ENCODE measurements at regions not wholly inside any gene's neighbourhood (a gene's known extent, or its start where the extent isn't known, plus 50 kb on each side); places are given as distances from the start of the nearest gene placed in this dataset.

DNA sequence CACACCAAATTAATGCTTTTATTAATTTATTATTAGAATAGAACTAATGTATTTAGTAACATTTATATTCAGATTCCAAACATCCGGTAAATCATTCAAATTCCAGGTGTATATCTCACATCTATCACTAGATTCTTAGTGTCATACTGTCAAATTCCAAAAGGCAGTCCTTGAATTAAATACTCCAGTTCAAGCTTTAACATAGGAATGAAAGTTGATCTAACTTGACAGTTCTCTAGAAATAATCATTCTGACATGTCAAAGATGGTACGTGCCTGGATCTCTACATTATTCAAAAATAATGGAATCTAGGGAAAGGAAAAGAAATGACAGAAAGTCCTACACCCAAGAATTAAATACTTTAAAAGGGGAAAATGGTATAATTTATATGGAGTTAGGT, 1161.5 kb downstream of the PCDH9 start:
- no peak for DNase-seq

GRCh38 chr13:66048888-66049287, 1181.2 kb downstream of the PCDH9 start:
- DNase-seq, result no peak

DNA sequence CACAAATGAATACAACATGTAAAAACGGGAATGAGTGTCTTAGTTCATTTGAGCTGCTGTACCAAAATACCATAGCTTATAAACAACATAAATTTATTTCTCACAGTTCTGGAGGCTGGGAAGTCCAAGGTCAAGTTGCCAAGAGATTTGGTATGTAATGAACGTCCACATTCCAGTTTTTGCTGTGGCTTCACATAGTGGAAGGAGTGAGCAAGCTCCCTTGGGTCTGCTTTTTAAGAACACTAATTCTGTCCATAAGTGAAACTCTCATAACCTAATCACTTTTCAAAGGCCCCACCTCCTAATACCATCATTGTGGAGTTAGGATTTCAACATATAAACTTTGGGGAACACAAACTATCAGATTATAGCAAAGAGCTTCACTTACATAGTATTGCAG, 1189.6 kb downstream of the PCDH9 start:
- DNase-seq, result no peak

- no peak for DNase-seq
Observed at GRCh38 chr13:66037096-66037495, 1193.0 kb downstream of the PCDH9 start.

DNA sequence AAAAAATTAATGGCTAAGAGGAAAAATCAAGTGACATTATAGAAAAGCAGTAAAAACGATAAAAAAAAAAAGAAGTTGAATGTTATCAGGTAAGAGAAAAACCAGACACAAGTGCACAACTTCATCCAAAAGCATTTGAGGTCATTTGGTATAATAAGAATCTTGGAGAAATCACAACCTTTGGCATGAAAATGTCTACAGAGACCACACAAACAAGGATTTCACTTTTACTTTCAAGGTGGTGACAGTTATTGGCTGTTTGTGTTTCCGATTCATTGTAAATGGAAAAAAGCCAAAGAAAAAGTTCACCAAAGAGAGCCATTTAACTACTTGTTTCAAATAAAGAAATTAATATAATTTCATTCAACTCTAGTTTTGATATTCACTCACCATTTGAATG, 1193.5 kb downstream of the PCDH9 start:
- no peak for DNase-seq

DNA sequence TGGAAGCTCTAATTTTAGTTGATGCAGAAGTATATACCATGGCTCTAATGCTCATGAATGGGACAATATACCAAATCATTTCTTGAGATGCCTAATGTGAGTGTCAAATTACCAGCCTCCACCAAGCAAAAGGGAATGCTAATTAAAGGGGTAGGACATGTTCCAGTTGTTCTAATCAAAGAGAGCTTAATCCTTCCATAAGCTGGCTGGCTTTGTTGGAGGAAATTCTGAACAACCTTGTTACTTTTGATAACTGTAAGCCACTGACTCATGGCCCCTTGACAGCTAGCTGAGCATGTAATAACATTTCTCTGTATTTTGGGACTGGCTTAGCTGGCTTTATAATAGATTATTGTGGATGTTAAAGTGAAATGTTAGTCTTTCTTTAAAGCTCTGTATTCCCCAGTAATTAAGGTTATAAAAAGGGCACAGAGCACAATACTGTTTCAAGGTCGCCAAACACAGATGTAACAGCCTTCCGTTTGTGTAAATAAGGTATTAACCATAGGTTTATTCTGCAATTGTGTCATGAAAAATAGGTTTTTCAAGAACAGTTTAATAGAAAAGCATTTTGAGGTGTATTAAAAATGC, 1194.0 kb downstream of the PCDH9 start:
- no peak for DNase-seq

- DNase-seq, result no peak
Observed at GRCh38 chr13:66033924-66034323, 1196.2 kb downstream of the PCDH9 start.

DNA sequence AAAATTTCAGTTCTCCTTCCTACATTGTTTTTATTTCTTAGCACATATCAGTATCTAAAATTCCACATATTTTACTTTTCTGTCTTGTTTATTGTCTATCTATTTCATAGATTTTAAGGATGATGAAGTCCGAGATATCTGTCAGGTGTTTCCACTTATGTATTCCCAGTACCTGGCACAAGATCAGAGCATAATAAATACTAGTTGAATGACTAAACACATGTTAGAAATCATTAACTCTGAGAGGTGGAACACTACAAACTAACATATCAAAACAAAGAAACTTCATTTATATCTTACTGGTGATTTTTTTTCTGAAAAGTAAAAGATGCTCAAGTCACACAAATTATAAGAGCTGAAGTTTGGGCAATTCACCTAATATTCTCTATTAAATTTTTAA, 1208.3 kb downstream of the PCDH9 start:
- DNase-seq, result no peak

DNA sequence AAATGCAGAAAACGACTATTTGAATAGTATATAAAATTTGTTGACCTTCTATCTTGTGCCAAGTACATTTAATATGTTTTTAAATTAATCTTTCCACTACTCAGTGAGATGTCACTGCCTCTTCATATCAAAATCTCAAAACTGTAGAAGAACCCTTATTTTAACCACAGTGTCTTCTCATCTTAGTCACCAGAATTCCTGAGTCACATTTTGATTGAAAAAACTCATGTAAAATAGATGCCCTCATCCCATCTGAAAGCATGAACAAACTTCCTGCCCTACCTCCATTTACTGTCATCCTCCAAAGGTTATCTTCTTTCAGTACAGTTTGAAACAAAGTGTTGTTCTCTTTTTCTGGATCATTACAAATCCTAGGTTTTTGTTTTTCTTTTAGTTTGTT, 1215.4 kb downstream of the PCDH9 start:
- no peak for DNase-seq

DNA sequence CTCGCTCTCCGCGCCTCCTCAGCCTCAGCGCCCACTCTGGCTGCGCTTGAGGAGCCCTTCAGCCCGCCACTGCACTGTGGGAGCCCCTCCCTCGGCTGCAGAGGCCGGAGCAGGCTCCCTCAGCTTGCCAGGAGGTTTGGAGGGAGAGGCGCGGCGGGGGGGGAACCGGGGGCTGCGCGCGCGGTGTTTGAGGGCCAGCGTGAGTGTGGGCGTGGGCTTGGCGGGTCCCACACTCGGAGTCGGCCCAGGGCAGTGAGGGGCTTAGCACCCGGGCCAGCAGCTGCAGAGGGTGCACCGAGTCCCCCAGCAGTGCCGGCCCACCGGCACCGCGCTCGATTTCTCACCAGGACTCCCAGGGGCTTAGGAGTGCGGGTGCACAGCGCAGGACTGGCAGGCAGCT, 1220.9 kb downstream of the PCDH9 start:
- no peak for DNase-seq

- DNase-seq, result no peak
Observed at GRCh38 chr13:66003558-66003957, 1226.6 kb downstream of the PCDH9 start.

- no peak for DNase-seq
Observed at GRCh38 chr13:66001140-66001539, 1229.0 kb downstream of the PCDH9 start.

- no peak for DNase-seq
Observed at GRCh38 chr13:65999411-65999810, 1230.7 kb downstream of the PCDH9 start.

GRCh38 chr13:65990684-65991083, 1239.5 kb downstream of the PCDH9 start:
- DNase-seq, result no peak

DNA sequence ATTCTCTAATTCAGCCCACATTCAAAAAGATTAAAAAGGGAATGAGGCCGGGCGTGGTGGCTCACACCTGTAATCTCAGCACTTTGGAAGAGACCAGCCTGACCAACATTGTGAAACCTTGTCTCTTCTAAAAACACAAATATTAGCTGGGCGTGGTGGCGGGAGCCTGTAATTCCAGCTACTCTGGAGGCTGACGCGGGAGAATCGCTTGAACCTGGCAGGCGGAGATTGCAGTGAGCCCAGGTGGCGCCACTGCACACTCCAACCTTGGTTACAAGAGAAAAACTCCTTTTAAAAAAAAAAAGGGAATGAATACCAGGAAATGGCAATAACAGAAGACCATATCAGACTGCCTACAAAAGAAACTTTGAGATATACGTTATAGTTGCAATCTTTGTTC, 1244.5 kb downstream of the PCDH9 start:
- DNase-seq, result peak; percentile 51

DNA sequence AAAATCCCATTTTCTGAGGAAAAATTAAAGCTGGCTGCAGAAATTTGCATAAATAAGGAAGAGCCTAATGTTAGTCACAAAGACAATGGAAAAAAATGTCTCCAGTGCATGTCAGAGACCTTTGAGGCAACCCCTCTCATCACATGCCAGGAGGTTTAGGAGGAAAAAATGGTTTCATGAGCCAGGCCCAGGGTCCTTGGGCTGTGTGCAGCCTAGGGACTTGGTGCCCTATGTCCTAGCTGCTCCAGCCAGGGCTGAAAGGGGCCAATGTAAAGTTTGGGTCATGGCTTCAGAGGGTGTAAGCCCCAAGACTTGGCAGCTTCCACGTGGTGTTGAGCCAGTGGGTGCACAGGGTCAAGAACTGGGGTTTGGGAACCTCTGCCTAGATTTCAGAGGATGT, 1252.6 kb downstream of the PCDH9 start:
- DNase-seq, result no peak

DNA sequence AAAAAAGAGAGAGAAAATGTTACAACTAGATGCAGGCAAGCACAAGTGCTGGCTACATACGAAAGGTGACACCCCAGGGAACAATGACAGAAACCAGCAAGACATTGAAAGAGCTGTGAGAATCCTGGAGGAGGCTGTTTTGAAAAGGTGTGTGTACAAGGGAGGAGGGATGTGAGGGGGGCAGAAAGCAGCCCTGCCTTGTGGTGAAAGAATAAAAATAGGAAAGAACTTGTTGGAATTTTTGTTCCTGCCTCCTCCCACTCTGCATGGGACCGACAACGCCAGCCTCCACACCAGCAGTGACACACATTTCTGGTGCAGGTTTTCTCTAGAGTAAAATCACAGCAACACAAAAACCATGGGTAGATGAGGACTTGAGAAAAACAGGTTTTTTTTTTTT, 1258.6 kb downstream of the PCDH9 start:
- peak; percentile 54 for DNase-seq

DNA sequence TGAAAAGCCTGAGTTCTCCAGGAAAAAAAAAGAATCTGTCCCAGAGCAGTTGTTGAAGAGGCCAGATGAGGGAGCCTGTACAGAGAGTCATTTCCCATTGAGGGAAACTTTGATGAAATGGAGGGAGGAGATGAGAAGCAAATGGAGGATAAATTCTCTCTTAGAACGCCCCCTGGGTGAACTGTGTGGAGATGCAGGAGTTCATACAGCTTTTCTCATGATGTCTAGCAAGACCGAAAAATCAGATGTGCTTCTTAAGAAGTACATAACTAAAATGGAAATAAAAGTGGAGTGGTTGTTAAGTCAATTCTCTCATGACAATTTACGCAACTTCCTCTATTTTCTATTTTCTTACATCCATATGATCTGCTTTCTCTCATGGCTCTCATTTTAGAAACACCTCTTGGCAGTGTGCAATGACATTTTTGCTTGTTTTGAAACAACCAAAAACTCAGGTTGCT, 1263.1 kb downstream of the PCDH9 start:
- peak; percentile 66 for DNase-seq

DNA sequence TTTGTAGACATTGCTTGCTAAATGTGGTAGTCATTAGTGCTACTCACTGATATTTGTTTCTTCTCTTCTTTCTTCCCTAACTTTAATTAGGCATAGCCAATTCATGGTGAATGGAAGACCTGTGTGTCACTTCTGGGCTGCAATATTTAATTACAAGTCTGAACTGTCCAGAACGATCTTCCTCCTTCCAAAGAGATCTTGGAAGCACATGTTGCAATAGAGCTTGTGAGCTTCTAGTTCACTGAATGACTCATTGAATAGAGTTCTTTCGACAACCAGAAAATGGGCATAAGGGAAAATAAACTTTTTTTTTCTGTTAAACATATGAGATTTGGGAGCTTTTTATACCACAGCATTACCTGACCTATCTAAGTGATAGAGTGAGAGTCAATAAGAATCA, 1264.6 kb downstream of the PCDH9 start:
- DNase-seq, result no peak

DNA sequence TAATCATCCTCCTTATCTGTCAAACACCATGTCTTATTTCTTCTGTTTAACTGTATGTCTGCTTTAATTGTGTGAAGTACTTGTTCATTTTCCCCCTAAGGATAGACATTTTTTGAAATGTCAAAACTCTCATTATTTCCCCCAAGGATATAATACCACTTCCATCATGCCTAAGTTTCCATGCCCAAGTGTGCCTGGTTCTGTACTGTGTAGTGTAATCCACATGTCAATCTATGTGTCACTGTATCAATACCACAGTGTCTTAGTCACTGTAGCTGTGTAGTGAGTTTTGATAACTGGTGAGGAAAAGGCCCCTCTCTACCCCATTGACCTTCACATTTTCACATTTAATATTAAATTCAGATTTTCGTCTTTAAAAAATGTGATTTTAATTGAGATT, 1265.5 kb downstream of the PCDH9 start:
- no peak for DNase-seq

DNA sequence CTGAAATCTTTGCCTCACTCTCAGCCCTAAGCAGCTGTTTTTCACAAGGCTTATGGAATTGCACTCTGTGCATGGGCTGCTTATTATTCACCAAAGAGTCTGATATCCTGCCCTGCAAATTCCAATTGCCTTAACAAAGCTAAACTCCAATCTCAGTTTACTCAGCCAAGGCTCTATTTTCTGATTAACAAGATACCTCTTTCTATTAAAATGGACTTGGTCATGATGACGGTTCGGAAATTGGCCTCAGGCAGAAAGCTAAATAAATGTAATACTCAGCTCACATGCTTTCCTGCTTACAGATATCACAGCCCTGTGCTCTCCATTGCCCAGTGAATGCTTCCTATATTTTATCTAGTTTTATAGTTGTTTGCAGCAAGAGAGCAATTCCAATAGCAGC, 1270.8 kb downstream of the PCDH9 start:
- DNase-seq, result no peak

DNA sequence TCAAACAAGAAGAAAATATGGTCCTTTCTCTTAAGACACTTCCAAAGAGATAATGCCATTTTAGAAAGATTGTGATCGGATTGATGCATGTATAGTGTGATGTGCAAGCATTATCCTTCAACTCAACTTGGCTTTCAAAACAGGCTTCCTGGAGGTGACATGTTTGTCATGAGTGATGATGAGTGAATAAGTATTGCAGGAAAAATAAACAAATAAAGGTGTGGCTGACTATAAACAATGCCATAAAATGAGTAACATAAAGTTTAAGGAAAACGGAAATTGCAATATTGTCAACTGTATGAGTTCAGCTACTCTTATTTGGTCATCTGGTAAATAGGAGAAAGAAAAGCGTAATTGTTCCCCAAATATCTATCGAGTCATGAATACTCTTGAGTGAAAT, 1283.7 kb downstream of the PCDH9 start:
- DNase-seq, result no peak

- DNase-seq, result no peak
Observed at GRCh38 chr13:65943708-65944107, 1286.4 kb downstream of the PCDH9 start.

GRCh38 chr13:65943024-65943423, 1287.1 kb downstream of the PCDH9 start:
- DNase-seq, result no peak

DNA sequence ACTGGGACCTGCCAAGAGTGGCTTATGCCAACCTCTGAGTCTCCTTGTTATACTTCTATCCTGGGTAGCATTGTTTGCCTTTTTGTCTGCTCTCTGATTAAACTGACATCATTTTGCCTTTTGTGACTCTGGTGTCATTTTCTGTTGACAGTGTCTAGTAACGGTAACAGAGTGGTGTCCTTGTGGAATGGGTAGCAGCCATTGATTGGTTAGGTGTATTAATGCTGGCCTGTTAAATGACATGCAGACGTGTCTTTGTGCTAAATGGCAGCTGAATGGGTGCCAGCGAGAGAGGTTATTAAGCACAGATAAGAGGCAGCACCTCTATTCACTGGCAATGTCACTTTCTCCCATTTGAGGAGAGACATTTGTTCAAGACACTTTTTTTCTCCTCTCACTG, 1289.4 kb downstream of the PCDH9 start:
- DNase-seq, result no peak

GRCh38 chr13:65937251-65937650, 1292.9 kb downstream of the PCDH9 start:
- no peak for DNase-seq
